ENCODE measurements at regions not wholly inside any gene's neighbourhood (a gene's known extent, or its start where the extent isn't known, plus 50 kb on each side); places are given as distances from the start of the nearest gene placed in this dataset.

DNA sequence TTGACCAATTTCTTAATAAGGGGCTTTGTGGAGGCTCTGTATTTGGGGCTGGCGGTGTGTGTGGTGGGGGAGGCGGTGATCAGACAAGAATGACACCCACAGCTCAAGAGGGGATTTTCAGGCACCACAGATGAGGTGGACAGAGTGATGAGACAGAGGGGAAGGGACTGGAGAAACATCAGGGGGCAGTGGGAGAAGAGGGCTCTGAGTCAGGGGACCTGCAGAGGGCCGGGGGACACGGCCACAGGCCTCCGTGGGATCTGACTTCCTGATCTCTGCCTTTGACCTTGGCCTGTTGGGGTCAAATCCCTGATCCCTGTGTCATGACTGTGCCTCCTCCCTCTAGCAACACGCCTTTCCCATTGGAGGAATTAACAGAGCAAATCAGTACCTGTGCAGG, 197.7 kb downstream of the C9orf50 start:
- H3K27me3 ChIP-seq (replicated peaks) = no peaks in the 10 kb centered on the region
- TF ChIP-seq, protein P1, sequence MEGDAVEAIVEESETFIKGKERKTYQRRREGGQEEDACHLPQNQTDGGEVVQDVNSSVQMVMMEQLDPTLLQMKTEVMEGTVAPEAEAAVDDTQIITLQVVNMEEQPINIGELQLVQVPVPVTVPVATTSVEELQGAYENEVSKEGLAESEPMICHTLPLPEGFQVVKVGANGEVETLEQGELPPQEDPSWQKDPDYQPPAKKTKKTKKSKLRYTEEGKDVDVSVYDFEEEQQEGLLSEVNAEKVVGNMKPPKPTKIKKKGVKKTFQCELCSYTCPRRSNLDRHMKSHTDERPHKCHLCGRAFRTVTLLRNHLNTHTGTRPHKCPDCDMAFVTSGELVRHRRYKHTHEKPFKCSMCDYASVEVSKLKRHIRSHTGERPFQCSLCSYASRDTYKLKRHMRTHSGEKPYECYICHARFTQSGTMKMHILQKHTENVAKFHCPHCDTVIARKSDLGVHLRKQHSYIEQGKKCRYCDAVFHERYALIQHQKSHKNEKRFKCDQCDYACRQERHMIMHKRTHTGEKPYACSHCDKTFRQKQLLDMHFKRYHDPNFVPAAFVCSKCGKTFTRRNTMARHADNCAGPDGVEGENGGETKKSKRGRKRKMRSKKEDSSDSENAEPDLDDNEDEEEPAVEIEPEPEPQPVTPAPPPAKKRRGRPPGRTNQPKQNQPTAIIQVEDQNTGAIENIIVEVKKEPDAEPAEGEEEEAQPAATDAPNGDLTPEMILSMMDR (IDR thresholded peaks at IDR 0.05; ENCODE audit: low read depth, low read length, missing control alignments) = no peak
- H3K4me3 ChIP-seq (ENCODE audit: low read depth, low read length) = no peak overlapping the region
- in situ Hi-C loops (cut with HindIII; ENCODE audit: low pct_ligation_motif_present, low sequenced_read_pairs) = no loop called here
- no peaks in the 10 kb centered on the region for H3K36me3 ChIP-seq (replicated peaks)
- no peak for DNase-seq
- no peak overlapping the region for H3K27ac ChIP-seq

DNA sequence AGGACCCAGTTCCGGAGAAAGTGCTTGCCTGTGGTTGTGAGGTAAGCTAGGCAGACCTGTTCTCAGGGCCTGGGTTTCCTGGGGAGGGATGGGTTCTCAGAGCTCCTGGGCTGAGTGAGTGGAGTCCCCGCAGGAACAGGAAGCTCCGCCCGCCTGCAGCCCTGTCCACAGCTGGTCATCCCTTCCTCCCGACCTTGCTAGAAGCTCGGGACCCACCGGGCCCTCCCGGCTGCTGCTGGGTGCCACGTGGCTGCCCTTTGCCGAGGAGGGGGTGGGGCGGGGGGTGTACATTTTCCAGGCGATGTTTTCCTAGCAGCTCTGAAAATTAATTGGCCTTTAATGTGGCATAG, 198.1 kb downstream of the C9orf50 start:
- TF ChIP-seq, protein P1 (IDR thresholded peaks at IDR 0.05; ENCODE audit: low read depth, low read length, missing control alignments) = no peak
- no peak for DNase-seq
- Histone ChIP-seq H3K4me3 (ENCODE audit: low read depth, low read length) (no peak overlapping the region), H3K27ac (no peak overlapping the region), H3K36me3 (replicated peaks) (no peaks in the 10 kb centered on the region), H3K27me3 (replicated peaks) (no peaks in the 10 kb centered on the region)
- in situ Hi-C loops (cut with HindIII; ENCODE audit: low pct_ligation_motif_present, low sequenced_read_pairs) = no loop called here

DNA sequence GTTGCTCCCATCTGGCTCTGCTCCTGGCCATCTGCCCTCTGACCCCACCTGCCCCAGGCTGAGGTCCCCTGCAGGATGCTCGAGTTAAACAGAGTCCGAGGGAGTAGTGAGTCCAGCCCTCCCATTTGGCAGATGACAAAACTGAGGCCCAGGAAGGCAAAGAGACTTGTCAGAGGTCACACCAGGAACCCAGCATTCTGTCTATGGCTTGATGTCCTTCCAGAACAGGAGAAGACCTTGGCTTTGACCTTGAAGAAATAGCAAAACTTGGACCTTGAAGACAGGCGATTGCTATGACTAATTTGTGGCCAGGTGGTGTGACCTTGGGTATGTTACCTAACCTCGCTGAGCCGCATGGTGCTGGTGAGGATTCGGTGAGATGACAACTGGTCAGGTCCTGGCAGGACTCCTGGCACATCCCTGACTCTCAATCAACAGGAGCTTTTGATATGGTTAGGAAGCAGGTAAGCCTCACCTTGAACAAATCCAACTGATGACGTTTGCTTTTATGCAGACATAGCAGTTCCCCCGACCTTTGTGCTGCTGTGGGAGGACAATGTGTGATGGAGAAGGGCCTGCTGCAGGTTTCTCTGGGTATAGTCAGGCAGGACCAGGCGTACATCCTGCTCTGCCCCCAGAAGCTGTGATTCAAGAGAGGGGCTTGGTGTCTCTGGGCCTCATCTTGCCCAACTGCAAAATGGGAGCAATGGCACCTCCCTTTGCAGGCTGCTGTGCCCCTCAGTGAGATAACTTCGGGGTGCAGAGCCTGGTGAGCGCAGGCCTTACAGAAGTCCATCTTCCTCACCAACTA, 198.7 kb downstream of the C9orf50 start:
- Histone ChIP-seq H3K27ac (no peak overlapping the region), H3K36me3 (replicated peaks) (no peaks in the 10 kb centered on the region), H3K27me3 (replicated peaks) (no peaks in the 10 kb centered on the region), H3K4me3 (ENCODE audit: low read depth, low read length) (no peak overlapping the region)
- DNase-seq = no peak
- in situ Hi-C loops (cut with HindIII; ENCODE audit: low pct_ligation_motif_present, low sequenced_read_pairs) = no loop called here
- TF ChIP-seq, protein P1 (IDR thresholded peaks at IDR 0.05; ENCODE audit: low read depth, low read length, missing control alignments) = no peak

DNA sequence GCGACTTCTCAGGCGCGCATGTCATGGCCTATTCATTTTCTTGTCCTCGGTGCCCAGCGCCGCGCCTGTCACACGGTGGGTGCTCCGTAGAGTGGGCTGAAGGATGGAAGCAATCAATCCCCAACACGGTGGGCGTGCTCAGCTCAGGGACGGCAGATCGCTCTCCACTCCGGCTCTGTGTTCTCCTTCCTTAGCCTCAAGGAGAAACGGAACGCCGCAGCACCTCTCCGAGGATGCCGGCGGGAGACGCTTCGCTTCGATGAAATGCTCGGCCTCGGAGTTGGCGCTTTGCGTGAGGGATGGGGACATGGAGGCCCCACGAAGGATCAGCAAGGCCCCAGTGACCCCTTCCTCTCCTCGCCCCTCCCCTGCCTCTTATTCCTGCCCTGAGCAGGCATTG, 199.5 kb downstream of the C9orf50 start:
- TF ChIP-seq, protein P1 (IDR thresholded peaks at IDR 0.05; ENCODE audit: low read depth, low read length, missing control alignments) = no peak
- H3K4me3 ChIP-seq (ENCODE audit: low read depth, low read length) = no peak overlapping the region
- in situ Hi-C loops (cut with HindIII; ENCODE audit: low pct_ligation_motif_present, low sequenced_read_pairs) = no loop called here
- H3K27me3 ChIP-seq (replicated peaks) = no peaks in the 10 kb centered on the region
- DNase-seq = no peak
- no peaks in the 10 kb centered on the region for H3K36me3 ChIP-seq (replicated peaks)
- H3K27ac ChIP-seq = no peak overlapping the region

DNA sequence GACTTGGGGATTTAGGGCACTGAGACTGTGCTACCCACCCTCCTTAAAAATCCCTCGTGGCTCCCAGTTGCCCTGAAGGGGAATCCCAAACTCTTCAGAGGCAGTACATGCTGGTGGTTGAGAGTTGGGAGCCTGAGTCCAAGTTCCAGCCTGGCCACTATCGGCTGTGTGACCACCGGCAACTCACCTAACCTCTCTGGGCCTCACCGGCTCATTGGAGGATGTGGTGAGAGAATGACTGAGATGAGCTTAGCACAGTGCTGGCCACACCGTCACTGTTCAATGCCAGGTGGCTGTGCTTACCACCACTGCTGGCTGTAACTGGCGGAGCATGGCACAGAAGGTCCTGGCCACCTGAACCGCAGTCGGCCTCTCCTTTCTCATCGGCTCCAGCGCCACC, 200.2 kb downstream of the C9orf50 start:
- no peaks in the 10 kb centered on the region for H3K27me3 ChIP-seq (replicated peaks)
- DNase-seq = no peak
- H3K4me3 ChIP-seq (ENCODE audit: low read depth, low read length) = no peak overlapping the region
- no peaks in the 10 kb centered on the region for H3K36me3 ChIP-seq (replicated peaks)
- TF ChIP-seq, protein P1 (IDR thresholded peaks at IDR 0.05; ENCODE audit: low read depth, low read length, missing control alignments) = no peak
- H3K27ac ChIP-seq = no peak overlapping the region
- in situ Hi-C loops (cut with HindIII; ENCODE audit: low pct_ligation_motif_present, low sequenced_read_pairs) = no loop called here

DNA sequence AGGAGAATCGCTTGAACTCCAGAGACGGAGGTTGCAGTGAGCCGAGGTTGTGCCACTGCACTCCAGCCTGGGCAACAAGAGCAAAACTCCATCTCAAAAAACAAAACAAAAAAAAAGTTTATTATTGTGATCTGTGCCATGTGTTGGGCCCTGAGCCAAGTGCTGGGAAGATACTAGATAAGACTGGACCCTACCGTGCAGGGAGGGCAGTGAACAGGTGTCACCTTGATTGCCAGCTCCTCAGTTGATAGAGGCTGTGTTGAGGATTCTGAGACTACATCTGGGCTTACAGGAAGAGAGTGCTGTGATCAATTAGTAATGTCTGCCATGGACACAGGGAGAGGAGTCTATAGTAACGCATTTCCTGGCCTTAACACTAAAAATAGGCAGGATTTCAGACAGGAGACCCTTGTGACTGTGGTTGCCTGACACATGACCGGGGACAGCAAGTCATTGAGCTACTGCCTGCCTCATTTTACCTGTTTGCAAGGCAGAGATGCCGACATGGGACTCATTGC, 201.5 kb downstream of the C9orf50 start:
- no peaks in the 10 kb centered on the region for H3K36me3 ChIP-seq (replicated peaks)
- no peak overlapping the region for H3K27ac ChIP-seq
- in situ Hi-C loops (cut with HindIII; ENCODE audit: low pct_ligation_motif_present, low sequenced_read_pairs) = no loop called here
- no peak for DNase-seq
- H3K27me3 ChIP-seq (replicated peaks) = no peaks in the 10 kb centered on the region
- H3K4me3 ChIP-seq (ENCODE audit: low read depth, low read length) = no peak overlapping the region
- TF ChIP-seq, protein P1 (IDR thresholded peaks at IDR 0.05; ENCODE audit: low read depth, low read length, missing control alignments) = no peak

All from brain microvascular endothelial cell (primary cell).